ENCODE measurements at regions not wholly inside any gene's neighbourhood (a gene's known extent, or its start where the extent isn't known, plus 50 kb on each side); places are given as distances from the start of the nearest gene placed in this dataset.

- no peak overlapping the region for H3K27ac ChIP-seq (ENCODE audit: low read depth in 1 of 2, low read length in 2 of 2)
- no peak for TF ChIP-seq JUND (IDR thresholded peaks at IDR 0.05)
- TF ChIP-seq TAF1 (conservative IDR thresholded peaks at IDR 0.05) = no peak
- TF ChIP-seq, protein P1, sequence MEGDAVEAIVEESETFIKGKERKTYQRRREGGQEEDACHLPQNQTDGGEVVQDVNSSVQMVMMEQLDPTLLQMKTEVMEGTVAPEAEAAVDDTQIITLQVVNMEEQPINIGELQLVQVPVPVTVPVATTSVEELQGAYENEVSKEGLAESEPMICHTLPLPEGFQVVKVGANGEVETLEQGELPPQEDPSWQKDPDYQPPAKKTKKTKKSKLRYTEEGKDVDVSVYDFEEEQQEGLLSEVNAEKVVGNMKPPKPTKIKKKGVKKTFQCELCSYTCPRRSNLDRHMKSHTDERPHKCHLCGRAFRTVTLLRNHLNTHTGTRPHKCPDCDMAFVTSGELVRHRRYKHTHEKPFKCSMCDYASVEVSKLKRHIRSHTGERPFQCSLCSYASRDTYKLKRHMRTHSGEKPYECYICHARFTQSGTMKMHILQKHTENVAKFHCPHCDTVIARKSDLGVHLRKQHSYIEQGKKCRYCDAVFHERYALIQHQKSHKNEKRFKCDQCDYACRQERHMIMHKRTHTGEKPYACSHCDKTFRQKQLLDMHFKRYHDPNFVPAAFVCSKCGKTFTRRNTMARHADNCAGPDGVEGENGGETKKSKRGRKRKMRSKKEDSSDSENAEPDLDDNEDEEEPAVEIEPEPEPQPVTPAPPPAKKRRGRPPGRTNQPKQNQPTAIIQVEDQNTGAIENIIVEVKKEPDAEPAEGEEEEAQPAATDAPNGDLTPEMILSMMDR (IDR thresholded peaks at IDR 0.05; ENCODE audit: low read depth, low read length, missing input control) = no peak
- no peak for TF ChIP-seq NR2F2 (IDR thresholded peaks at IDR 0.05)
- no peak for TF ChIP-seq RAD21 (IDR thresholded peaks at IDR 0.05)
- TF ChIP-seq SP1 (IDR thresholded peaks at IDR 0.05) = no peak
- TF ChIP-seq, protein P2, sequence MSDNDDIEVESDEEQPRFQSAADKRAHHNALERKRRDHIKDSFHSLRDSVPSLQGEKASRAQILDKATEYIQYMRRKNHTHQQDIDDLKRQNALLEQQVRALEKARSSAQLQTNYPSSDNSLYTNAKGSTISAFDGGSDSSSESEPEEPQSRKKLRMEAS (IDR thresholded peaks at IDR 0.05) = no peak
- TF ChIP-seq, protein P3, sequence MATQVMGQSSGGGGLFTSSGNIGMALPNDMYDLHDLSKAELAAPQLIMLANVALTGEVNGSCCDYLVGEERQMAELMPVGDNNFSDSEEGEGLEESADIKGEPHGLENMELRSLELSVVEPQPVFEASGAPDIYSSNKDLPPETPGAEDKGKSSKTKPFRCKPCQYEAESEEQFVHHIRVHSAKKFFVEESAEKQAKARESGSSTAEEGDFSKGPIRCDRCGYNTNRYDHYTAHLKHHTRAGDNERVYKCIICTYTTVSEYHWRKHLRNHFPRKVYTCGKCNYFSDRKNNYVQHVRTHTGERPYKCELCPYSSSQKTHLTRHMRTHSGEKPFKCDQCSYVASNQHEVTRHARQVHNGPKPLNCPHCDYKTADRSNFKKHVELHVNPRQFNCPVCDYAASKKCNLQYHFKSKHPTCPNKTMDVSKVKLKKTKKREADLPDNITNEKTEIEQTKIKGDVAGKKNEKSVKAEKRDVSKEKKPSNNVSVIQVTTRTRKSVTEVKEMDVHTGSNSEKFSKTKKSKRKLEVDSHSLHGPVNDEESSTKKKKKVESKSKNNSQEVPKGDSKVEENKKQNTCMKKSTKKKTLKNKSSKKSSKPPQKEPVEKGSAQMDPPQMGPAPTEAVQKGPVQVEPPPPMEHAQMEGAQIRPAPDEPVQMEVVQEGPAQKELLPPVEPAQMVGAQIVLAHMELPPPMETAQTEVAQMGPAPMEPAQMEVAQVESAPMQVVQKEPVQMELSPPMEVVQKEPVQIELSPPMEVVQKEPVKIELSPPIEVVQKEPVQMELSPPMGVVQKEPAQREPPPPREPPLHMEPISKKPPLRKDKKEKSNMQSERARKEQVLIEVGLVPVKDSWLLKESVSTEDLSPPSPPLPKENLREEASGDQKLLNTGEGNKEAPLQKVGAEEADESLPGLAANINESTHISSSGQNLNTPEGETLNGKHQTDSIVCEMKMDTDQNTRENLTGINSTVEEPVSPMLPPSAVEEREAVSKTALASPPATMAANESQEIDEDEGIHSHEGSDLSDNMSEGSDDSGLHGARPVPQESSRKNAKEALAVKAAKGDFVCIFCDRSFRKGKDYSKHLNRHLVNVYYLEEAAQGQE (IDR thresholded peaks at IDR 0.05) = no peak
- TF ChIP-seq FOXA2 (IDR thresholded peaks at IDR 0.05) = no peak
Observed at GRCh38 chr13:34311251-34311650, 493.3 kb downstream of the RFC3 start.

GRCh38 chr13:34312578-34312977 lies 494.6 kb downstream of the RFC3 start:
- no peak for TF ChIP-seq RAD21 (IDR thresholded peaks at IDR 0.05)
- TF ChIP-seq TAF1 (conservative IDR thresholded peaks at IDR 0.05) = no peak
- TF ChIP-seq NR2F2 (IDR thresholded peaks at IDR 0.05) = no peak
- TF ChIP-seq HNF4G (IDR thresholded peaks at IDR 0.05) = no peak
- TF ChIP-seq, protein P4, sequence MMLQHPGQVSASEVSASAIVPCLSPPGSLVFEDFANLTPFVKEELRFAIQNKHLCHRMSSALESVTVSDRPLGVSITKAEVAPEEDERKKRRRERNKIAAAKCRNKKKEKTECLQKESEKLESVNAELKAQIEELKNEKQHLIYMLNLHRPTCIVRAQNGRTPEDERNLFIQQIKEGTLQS (IDR thresholded peaks at IDR 0.05) = no peak
- no peak for TF ChIP-seq SP1 (IDR thresholded peaks at IDR 0.05)
- TF ChIP-seq, protein P5, sequence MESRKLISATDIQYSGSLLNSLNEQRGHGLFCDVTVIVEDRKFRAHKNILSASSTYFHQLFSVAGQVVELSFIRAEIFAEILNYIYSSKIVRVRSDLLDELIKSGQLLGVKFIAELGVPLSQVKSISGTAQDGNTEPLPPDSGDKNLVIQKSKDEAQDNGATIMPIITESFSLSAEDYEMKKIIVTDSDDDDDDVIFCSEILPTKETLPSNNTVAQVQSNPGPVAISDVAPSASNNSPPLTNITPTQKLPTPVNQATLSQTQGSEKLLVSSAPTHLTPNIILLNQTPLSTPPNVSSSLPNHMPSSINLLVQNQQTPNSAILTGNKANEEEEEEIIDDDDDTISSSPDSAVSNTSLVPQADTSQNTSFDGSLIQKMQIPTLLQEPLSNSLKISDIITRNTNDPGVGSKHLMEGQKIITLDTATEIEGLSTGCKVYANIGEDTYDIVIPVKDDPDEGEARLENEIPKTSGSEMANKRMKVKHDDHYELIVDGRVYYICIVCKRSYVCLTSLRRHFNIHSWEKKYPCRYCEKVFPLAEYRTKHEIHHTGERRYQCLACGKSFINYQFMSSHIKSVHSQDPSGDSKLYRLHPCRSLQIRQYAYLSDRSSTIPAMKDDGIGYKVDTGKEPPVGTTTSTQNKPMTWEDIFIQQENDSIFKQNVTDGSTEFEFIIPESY (IDR thresholded peaks at IDR 0.05) = no peak
- TF ChIP-seq, protein P2 (IDR thresholded peaks at IDR 0.05) = no peak
- TF ChIP-seq FOXA1 (IDR thresholded peaks at IDR 0.05) = no peak
- TF ChIP-seq RXRA (IDR thresholded peaks at IDR 0.05) = no peak
- TF ChIP-seq HNF4A (conservative IDR thresholded peaks at IDR 0.05) = no peak
- no peak for TF ChIP-seq FOXA2 (IDR thresholded peaks at IDR 0.05)
- TF ChIP-seq, protein P3 (IDR thresholded peaks at IDR 0.05) = no peak
- TF ChIP-seq JUND (IDR thresholded peaks at IDR 0.05) = no peak
- no peak for TF ChIP-seq YY1 (IDR thresholded peaks at IDR 0.05)
- H3K27ac ChIP-seq (ENCODE audit: low read depth in 1 of 2, low read length in 2 of 2) = no peak overlapping the region
- DNase-seq (ENCODE audit: low spot score) = no peak
- no peaks in the 10 kb centered on the region for H3K4me1 ChIP-seq (ENCODE audit: control insufficient read depth in 4 of 4, insufficient read depth in 4 of 4, low read length in 3 of 4)
- no peak overlapping the region for H3K9ac ChIP-seq (ENCODE audit: low read depth in 1 of 2, low read length in 2 of 2)
- no peaks in the 10 kb centered on the region for H3K9me3 ChIP-seq (ENCODE audit: control insufficient read depth in 4 of 4, low read length in 3 of 4)
- H3K4me3 ChIP-seq (ENCODE audit: low read depth in 1 of 3, low read length in 3 of 3) = no peak overlapping the region
- H3K36me3 ChIP-seq (ENCODE audit: control insufficient read depth in 4 of 4, insufficient read depth in 3 of 4, low read depth in 1 of 4, low read length in 3 of 4) = no peaks in the 10 kb centered on the region
- peaks cover 0 to 5% (median 0%) of the 10 kb centered on the region in 4 donors for H3K27me3 ChIP-seq (ENCODE audit: control insufficient read depth in 4 of 4, insufficient read depth in 4 of 4, low read length in 3 of 4)
- WGBS = 80% methylated on average over 1 of the region's 1 CpG

More at GRCh38 chr13:34311251-34311650, 493.3 kb downstream of the RFC3 start:
- no peak overlapping the region for H3K9ac ChIP-seq (ENCODE audit: low read depth in 1 of 2, low read length in 2 of 2)
- H3K36me3 ChIP-seq (ENCODE audit: control insufficient read depth in 4 of 4, insufficient read depth in 3 of 4, low read depth in 1 of 4, low read length in 3 of 4) = no peaks in the 10 kb centered on the region
- H3K4me3 ChIP-seq (ENCODE audit: low read depth in 1 of 3, low read length in 3 of 3) = no peak overlapping the region
- H3K4me1 ChIP-seq (ENCODE audit: control insufficient read depth in 4 of 4, insufficient read depth in 4 of 4, low read length in 3 of 4) = no peaks in the 10 kb centered on the region
- H3K9me3 ChIP-seq (ENCODE audit: control insufficient read depth in 4 of 4, low read length in 3 of 4) = no peaks in the 10 kb centered on the region
- DNase-seq (ENCODE audit: low spot score) = no peak
- H3K27me3 ChIP-seq (ENCODE audit: control insufficient read depth in 4 of 4, insufficient read depth in 4 of 4, low read length in 3 of 4) = peaks cover 0 to 2% (median 0%) of the 10 kb centered on the region in 4 donors

Data from liver (tissue), 8 donors.